ENCODE measurements at regions not wholly inside any gene's neighbourhood (a gene's known extent, or its start where the extent isn't known, plus 50 kb on each side); places are given as distances from the start of the nearest gene placed in this dataset.
"Not testable (repeated sequence)": the region's sequence is repeated elsewhere in the genome, so short reads cannot be mapped to it uniquely, and the experiment has no call there.

DNA sequence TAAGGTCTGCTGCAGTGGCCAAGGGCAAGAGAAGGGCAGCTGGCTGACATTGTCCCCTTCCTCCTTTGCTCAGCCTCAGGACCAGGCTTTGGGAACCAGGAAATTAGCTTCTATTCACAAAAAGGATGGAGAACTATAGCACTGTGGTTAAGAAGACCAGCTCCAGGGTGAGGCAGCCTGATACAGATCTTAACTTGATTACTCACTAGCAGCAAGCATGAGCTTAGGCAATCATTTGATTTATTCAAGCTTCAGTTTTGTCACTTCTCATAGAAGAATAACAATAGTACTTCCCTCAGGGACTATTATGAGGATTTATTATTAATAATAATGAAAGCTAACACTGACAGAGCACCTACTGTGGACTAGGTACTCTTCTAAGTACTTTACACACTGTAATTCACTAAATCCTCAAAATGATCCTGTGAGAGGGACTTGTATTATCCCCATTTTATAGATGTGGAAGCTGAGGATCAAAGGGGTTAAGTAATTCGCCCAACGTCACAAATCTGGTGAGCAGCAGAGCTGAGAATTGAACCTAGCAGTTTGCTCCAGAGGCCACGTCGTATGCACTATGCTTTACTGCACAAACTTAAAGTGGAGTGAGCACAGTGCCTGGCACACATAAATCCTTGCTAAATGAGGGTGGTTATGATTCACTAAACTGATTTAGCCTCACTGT lies 130.4 kb upstream of the PAK3 start:
- DNase-seq (ENCODE audit: low read depth in 2 of 3, low spot score in 1 of 3): no peak

DNA sequence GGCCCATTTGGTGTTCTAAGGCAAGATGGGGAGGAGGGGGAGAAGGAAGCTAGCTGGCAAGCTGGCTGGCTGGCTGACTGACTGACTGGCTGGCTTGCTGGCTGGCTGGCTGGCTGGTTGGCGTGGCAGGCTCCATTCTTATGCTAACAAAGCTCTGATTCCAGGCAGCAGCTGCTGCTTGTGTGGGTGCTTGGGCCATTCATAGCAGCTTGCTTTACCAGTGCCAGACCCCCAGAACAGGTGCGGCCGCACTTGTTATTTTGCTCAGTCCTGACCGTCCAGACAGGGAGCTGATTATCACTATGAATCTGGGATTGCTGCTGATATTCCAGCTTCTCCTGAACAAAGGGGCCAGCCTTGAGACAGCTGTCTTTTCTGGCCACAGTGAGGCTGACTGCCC lies 131.2 kb upstream of the PAK3 start:
- DNase-seq (ENCODE audit: low read depth in 2 of 3, low spot score in 1 of 3): no peak

DNA sequence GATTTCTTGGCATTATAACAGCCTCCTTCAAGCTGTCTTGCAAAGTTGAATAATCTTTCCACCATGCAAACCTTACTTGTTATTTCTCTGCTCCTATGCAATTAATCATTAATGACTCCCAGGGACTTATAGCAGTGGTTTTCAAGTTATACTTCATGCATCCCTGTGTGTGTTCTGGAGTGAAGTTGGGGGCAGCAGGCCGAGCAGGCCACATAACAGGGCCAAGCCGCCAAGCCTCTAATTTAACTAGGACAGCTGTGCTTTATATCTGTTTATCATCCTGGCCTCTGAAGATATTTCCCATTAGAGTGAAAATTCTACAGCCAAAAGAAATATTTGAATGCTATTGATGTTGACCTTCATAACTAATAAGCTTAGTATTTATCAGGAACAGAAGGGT lies 133.5 kb upstream of the PAK3 start:
- no peak for DNase-seq (ENCODE audit: low read depth in 2 of 3, low spot score in 1 of 3)

DNA sequence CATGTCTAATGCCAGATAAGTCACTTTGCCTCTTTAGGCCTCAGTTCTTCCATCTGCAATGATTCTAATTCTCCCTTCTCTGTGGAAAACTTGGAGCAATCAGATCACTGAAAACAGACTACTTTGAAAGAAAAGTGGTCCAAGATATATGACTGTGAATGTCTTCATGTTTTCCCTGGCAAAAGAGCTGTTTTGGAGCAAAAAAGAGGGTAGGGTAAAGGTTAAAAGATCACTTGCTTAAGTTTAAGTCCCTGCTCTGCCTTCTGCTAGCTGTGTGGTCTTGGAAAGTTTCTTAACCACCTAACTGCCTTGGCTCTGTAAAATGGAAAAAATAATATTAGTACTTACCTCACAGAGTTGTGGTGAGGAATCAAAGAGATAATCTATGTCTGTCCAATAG lies 140.3 kb upstream of the PAK3 start:
- DNase-seq (ENCODE audit: low read depth in 2 of 3, low spot score in 1 of 3): no peak

DNA sequence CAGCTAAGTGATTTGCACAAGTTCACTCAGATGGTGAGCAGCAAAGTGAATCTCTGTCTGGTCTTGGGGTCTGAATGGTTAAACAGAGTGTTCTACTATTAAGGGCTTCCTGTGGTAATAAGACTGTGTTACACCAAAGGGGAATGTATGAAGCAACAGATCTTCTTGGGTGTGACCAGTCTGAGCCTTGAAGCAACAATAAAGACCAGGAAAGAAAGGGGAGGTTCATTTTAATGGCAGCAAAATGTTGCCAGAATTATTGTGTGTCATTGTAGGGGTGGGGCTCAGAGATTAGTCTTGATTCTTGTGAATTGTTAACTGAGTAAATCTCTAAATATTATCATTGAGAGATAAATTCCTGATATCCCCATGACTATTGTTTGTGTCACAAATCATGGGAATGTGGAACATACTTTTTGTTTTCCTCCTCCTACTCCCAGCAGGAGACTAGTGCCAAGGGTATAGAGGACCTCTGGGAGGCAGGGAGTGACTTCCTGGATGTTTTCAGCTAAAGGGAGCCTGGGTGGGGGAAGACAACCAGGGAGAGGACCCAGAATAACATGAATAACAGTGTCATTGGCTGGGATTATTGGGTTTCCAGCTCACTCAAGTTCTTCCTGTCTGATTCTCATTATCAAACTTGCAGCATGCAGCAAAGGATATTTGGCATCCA lies 141.4 kb upstream of the PAK3 start:
- DNase-seq (ENCODE audit: low read depth in 2 of 3, low spot score in 1 of 3): no peak

DNA sequence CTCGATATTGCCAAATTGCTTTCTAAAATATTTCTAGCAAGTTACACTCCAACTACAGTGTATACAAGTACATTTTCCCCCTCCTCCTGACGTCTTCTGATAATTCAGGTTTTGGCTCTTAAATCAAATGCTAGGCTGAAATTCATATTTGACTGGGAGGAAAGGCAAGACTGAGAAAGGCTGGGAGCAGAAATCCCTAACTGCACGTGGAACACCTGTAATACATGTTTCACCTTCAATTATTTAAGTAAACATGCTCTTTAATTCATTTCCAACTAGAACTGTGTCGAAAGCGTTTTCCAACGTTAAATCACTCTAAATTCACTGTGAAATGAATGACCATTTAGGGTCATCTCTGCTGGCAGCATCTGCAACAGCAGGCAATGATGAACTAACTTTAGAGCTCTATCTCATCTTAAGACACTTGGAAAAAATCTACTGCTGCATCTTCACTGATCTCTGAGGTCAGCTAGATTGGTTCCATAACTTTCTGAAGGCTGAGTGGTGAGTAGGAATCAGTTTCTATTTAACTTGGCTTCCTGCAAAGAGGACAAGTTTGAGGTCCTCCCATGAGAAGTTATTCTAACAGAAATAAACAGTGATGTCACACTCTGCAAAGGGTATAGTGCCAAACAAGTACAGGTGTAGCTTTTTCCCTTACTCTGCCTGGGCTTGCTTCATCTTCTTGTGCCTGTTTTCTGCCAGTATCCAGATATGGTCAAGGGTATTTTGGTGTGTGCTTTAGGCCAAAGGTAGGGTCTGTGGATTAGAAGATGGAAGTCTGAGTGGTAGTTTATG lies 144.3 kb upstream of the PAK3 start:
- no peak for DNase-seq (ENCODE audit: low read depth in 2 of 3, low spot score in 1 of 3)

DNA sequence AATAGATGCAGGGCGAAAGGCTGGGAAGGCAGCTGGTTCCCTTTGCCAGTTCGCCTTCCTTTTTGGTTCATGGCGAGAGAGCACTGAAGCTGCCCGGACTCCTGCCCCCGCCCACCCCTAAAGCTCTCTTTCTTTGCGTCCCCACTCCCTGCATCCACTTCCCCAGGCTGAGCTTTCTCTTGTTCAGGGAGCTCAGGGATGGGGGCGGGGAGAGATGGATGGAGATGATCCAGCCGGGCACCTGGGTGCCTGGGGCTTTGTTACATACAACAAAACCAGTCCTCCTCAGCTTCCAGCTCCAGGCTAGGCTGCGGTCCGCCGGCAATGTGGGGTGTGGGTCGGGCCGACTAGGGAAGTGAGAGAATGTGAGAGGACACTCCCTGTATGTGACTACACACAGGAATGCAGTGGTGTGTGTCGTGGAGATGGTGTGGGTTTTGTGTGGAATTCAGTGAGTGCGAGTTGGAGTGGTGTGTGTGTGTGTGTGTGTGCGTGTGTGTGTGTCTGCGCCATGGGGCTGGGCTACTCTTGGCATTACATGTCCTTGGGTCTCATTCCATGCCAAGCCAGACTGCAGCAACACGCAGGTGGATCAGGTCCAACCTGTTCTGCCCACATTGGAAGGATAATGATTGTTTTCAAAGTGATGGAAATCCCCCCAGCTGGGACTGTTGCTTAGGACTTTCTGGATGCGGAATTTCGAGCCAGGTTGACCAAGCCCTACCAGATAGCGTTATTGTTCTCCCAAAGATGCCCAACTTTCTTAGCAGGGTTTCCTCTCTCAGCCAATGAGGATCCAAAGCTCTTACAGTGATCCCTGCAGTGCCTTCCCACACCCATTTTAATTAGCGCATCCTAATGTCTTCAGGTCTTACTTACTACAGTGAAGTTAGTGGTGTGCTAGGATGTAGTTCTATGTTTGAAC lies 149.4 kb upstream of the CHRDL1 start:
- DNase-seq (ENCODE audit: low read depth in 2 of 3, low spot score in 1 of 3): no peak

DNA sequence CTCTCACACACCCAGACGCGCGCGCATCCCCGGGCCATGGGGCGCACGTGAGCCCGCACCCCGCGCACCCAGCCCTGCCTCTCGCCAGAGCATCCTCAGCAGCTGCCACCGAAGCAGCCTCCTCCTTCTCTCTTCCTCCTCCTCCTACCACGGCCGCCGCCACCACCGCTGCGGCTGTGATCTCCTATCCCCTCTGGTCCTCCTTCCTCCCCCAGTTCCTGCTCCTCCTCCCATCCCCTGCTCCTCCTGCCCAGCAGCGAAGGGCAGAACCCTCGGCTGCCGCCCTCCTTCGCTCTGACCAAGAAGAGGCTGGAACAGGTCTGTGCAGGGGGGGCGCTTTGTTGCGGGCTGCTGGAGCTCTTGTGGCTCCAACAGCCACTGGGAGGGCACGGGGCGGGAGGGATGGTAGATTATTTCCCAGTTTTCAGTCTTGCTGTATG lies 148.7 kb upstream of the CHRDL1 start:
- DNase-seq (ENCODE audit: low read depth in 2 of 3, low spot score in 1 of 3): no peak

DNA sequence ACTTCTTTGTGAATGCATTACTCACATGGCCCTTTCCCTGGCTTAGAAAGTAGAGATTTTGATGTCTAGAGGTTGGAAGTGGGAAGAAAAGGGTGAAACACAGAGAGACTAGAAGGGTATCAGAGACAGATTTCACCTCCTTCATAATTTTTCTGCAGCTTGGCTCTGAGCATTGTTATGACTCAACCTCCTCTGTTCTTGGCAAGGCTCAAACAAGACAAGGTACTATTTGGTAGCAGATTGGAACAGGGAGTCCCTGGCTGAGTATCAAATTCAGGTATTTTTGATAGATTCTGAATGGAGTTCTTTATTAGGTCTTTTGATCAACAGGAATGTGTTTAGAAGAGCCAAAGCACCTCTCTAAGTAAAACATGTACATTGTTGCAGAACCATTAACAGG lies 146.3 kb upstream of the CHRDL1 start:
- DNase-seq (ENCODE audit: low read depth in 2 of 3, low spot score in 1 of 3): no peak

DNA sequence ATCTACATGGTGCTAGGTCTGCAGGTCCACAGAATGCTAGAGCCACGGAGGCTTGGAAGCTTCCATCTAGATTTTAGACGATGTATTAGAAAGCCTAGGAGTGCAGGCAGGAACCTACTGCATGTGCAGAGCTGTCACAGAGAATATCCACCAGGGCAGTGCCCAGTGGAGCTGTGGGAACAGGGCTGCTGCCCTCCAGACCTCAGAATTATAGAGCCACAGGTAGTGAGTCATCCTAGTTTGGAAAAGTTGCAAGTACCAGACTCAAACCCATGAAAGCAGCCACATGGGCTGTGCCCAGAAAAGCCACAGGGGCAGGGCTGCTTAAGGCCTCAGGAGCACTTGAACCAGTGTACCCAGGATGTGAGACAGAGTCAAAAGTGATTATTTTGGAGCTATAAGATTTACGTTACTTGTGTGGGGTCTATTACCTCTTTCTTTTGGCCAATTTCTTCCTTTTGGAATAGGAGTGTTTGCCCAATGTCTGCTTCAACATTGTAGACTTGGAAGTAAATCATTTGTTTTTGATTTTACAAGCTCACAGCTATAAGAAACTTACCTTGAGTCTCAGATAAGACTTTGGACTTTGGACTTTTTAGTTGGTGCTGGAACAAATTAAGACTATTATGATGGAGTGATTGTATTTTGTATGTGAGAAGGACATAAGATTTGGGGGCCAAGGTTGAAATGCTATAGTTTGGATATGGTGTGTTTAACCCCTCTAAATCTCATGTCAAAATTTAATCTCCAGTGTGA lies 143.5 kb upstream of the CHRDL1 start:
- DNase-seq (ENCODE audit: low read depth in 2 of 3, low spot score in 1 of 3): no peak

DNA sequence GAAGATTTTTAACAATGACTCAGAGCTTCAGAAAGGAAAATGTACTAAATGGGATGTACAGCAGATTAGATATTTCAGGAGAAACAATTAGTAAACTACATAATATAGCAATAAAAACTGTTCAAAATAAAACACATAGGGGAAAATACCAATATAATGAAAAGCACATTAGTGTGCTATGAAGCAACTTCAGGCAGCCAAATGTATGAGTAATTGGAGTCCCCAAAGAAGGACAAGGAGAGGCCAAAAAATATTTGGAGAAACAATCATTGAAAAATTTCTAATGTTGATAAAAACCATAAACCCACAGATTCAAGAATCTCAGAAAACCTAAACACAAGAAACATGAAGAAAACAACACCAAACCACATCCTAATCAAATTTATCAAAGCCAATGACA lies 129.3 kb upstream of the CHRDL1 start:
- no peak for DNase-seq (ENCODE audit: low read depth in 2 of 3, low spot score in 1 of 3)

DNA sequence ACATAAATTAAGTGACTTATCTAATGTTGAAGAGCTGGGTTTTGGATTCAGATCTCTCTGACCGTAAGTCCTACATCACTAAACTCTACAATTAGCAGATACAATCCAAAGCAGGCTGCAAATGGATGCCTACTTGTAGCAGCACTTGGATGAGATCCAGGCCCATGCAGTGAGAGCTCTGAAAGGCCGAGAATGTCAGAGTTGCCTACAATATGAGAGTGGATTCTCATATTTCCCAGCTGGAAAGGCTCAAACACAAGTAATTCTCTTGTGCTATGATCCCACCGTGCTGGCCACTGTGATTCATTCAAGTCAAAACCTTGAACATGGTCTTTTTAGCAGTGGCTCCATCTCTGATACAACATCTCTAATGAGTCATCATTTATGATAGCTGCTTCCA lies 125.4 kb upstream of the CHRDL1 start:
- DNase-seq (ENCODE audit: low read depth in 2 of 3, low spot score in 1 of 3): no peak

DNA sequence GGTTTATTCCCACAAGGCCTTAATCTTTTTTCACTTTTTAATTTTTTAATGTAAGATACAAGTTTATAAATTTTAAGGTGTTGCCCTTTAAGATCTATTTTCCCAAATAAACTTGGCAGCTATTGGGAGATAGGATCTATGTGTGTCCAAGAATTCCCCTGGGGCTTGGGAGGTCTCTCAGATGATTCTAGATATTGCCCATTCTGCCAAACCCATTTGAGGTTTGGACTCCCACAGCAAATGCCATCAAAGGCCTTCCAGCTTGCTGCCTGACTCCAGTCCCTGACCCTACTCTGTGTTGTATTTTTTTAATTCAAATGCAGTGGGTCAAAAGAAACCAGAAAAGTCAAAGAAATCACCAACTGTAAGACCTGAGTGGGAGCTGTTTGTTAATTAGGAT lies 120.0 kb upstream of the CHRDL1 start:
- DNase-seq (ENCODE audit: low read depth in 2 of 3, low spot score in 1 of 3): no peak

DNA sequence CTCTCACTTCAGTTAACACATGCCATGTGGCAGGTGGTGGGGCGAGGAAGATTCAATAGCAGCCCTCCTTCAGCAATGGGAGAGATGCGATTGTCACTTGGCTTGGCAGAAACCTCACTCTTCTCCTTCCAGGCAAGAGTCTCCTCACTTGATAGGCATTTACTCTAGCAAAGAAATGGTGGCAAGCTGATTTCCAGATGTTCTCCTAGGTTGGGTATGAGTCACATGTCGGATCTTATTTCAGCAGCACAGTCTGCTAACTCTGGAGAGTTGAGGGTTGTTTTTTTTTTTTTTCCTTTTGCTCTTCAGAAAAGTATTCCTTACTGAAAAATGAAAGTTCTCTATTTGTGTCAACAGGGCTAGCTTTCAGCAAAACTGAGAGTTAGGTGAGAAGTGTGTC lies 119.5 kb upstream of the CHRDL1 start:
- DNase-seq (ENCODE audit: low read depth in 2 of 3, low spot score in 1 of 3): no peak

DNA sequence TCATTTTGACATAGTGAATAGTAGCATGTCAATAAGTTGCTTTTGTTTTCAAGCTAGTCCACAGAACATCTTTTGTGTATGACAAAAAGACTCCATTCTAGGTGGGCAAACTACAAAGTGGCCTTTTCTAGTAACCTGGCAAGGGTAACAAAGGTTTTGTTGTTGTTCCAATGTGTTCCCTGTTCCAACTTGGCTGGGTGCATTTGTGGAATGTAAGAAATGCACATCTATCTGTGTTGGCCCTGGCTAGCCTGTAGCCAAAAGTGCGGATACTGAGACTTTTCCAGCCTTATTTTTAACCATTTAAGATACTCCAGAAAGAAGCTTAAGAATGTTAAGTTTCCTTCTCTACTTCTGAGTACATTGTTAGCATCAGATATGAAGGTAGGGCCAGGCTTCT lies 118.7 kb upstream of the CHRDL1 start:
- DNase-seq (ENCODE audit: low read depth in 2 of 3, low spot score in 1 of 3): no peak

DNA sequence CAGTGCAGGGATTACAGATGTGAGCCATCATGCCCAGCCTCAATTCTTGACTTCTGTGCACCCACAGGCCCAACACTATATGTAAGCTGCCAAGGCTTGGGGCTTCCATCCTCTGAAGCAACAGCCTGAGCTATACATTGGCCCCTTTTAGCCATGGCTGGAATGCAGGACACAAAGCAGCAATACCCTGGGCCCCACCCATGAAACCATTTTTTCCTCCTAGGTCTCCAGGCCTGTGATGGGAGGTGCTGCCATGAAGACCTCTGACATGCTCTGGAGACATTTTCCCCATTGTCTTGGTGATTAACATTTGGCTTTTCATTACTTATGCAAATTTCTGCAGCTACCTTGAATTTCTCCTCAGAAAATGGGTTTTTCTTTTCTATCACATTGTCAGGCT lies 109.1 kb upstream of the CHRDL1 start:
- DNase-seq (ENCODE audit: low read depth in 2 of 3, low spot score in 1 of 3): not testable (repeated sequence)

DNA sequence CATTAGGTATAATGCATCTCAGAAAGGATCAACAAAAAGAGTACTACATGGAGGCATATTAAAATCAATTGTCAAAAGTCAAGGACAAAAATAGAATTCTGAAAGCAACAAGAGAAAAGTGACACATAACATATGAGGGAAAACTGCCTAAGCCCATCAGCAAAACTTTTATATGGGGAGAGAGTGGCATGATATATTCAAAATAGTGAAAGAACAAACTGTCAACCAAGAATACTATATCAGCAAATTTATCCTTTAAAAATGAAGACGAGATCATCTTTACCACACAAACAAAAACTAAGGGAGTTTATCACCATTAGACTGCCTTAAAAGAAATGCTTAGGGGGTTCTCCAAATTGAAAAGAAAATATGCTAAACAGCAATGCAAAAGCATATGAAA lies 86.4 kb upstream of the CHRDL1 start:
- DNase-seq (ENCODE audit: low read depth in 2 of 3, low spot score in 1 of 3): no peak

DNA sequence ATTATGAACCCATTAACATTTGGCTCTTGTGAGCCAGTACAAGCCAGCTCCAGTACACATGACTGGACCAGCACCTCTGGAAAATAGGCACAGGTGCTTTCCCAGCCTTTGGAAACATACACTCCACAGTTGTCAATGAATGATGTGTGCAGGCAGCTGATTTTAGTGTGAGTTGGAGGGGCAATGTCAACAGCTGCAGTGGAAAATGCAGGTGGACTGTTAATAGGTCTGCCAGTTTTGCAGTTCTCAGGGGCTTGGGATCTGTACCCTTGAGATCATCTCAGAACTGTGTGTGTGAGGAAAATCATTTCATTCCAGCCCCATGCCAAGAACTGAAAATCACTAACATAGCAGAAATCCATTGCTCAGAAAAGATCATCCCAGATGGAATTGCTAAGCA lies 81.7 kb upstream of the CHRDL1 start:
- DNase-seq (ENCODE audit: low read depth in 2 of 3, low spot score in 1 of 3): no peak

DNA sequence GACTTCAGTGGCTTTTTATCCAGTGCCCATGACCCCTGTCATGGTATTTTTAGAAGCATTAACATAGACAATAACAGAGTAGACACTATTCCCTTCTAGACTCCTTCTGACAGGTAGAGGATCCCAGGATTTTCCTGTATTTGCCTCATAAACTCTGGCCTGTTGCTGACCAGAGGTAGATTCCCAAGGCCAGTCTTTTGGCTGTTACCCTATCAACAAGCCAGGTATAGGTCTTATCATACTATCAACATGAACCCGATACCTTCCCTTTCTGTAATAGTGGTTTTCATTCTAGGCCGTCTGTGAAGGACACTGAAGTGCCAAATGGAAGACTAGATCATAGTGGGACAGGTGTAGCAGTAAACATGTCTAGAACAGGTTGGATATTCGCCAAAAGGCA lies 76.2 kb upstream of the CHRDL1 start:
- DNase-seq (ENCODE audit: low read depth in 2 of 3, low spot score in 1 of 3): no peak

DNA sequence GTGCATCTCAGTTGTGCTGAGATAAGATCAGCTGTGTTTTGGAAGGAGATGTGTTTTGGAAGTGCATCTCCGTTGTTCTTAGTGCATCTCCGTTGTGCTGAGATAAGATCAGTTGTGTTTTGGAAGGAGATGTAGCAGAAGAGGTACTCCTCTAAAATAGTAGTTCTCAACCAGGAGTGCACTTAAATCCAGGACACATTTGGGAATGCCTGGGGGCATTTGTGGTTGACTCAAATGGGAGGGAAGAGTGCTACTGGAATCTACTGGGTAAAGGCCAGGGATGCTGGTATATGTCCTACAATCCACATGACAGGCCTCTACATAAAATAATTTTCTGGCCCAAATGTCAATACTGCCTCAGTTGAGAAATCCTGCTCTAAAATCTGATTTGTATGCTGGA lies 70.8 kb upstream of the CHRDL1 start:
- no peak for DNase-seq (ENCODE audit: low read depth in 2 of 3, low spot score in 1 of 3)

DNA sequence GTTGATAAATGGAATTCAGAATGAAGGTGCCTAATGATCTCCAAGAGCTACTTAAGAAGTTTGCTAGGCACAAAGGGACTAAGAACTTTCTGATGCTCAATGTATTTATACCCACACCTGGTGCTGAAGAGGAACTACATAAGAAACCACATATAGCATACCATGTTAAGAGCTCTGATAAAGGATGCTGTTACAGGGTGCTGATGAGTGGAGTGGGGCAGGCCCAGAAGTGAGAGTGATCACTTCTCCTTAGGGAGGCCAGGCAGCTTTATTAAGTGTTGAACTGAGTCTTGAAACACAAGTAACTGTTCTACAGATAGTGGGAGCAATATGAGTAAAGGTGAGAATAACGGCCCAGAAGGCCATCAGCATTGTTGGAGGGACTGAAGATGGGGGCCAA lies 68.3 kb upstream of the CHRDL1 start:
- no peak for DNase-seq (ENCODE audit: low read depth in 2 of 3, low spot score in 1 of 3)

All from stimulated activated CD4-positive, alpha-beta T cell treated with anti-CD3 and anti-CD28 coated beads, Interleukin-12 subunit alpha, Interleukin-12 subunit beta, amount 100 ng/mL, for 48 hours (primary cell).